ENCODE measurements at regions not wholly inside any gene's neighbourhood (a gene's known extent, or its start where the extent isn't known, plus 50 kb on each side); places are given as distances from the start of the nearest gene placed in this dataset.
"Not testable (repeated sequence)": the region's sequence is repeated elsewhere in the genome, so short reads cannot be mapped to it uniquely, and the experiment has no call there.

- no peak for DNase-seq
Measured at GRCh38 chr5:106116682-106117081, 1554.1 kb downstream of the EFNA5 start.

DNA sequence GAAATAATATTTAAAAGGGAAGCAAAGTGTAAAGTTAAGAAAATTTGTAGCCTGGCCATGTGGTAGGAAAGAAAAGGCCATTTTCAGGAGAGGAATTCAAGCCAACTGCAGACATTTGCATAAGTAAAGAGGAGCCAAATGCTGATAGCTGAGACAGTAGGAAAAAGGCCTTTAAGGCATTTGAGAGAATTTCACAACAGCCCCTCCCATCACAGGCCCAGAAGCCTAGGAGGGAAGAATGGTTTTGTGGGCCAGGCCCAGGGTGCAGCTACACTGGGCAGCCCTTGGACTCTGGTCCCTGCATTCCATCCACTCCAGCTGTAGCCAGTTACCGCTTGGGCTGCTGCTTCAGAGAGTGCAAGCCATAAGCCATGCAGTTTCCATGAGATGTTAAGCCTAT lies 1556.8 kb downstream of the EFNA5 start:
- no peak for DNase-seq

DNA sequence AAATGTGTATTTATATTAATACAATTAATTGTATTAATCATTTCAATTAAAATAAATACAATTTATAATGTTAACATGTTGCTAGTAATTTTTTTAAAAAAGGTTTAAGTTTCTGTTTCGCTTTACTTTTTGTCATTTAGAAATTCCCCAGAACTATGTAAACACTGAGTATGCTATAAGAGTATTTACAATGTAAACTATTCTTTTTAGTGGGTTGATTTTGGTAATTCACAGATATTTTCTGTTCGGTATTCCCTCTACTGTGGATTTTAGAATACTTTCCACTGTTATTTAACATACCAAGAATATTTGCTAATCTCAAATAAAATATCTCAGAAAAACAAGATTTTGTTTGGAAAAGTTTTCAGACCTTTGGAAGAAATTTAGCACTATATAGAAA lies 1564.4 kb downstream of the EFNA5 start:
- no peak for DNase-seq

- no peak for DNase-seq
Measured at GRCh38 chr5:106097340-106097739, 1573.4 kb downstream of the EFNA5 start.

GRCh38 chr5:106094839-106095238 lies 1575.9 kb downstream of the EFNA5 start:
- no peak for DNase-seq

- peak; percentile 54 for DNase-seq
Measured at GRCh38 chr5:106094204-106094607, 1576.5 kb downstream of the EFNA5 start.

- no peak for DNase-seq
Measured at GRCh38 chr5:106093134-106093533, 1577.6 kb downstream of the EFNA5 start.

DNA sequence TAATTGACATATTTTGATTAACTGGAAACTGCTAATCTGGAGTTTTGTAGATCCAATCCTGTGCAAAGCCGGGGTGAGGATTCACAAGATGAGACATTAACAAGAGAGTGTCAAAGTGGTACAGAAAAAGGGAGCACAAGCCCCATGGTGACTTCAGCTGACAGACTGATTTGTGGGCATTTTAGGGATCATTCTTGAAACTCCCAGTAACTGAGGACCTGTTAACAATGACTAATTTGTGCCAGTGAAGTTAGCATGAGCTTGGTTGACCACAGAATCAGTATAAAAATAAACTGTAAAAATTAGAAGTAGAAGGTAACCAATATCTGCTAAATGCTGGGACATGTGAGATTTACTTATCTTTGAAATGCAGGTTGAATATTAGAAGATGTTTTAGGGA lies 1578.3 kb downstream of the EFNA5 start:
- DNase-seq, result no peak

DNA sequence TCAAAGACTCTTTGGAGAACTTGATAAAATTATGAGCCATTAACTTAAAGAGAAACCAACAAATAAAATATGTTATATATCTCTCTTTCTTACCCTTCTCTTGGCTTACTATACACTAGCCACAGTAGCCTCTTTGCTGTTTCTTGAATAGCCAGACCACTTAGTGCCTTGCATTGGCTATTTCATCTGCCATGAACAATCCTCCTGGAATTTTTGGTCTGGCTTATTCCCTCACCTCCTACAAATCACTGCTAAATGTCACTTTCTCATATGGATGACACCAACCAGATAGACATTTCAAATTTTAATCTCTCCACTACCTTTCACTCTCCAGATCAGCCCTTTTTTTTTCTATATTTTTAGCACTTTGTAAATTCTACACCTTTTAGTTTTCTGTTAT lies 1581.7 kb downstream of the EFNA5 start:
- no peak for DNase-seq

- DNase-seq, result no peak
Measured at GRCh38 chr5:106088462-106088861, 1582.3 kb downstream of the EFNA5 start.

- DNase-seq, result no peak
Measured at GRCh38 chr5:106086352-106086751, 1584.4 kb downstream of the EFNA5 start.

GRCh38 chr5:106085556-106085955 lies 1585.2 kb downstream of the EFNA5 start:
- no peak for DNase-seq

GRCh38 chr5:106085136-106085535 lies 1585.6 kb downstream of the EFNA5 start:
- no peak for DNase-seq

DNA sequence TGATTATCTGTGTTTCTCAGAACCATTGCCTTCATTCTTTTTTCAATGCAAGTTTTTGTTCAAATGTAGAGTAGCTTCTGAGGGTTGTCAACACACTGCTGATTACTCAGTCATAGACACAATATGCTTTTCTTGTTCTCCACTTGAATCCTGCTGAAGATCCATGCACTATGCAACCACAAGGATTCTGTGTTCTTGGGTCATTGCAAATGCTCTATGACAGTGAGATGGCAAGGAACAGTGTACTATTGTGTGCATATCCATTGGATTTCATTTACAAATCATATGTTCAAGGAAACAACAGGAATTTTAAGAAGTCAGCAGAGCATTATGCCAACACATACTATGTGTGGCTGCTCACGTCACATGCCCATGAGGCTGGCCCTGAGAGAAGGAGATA lies 1590.2 kb downstream of the EFNA5 start:
- DNase-seq, result no peak

DNA sequence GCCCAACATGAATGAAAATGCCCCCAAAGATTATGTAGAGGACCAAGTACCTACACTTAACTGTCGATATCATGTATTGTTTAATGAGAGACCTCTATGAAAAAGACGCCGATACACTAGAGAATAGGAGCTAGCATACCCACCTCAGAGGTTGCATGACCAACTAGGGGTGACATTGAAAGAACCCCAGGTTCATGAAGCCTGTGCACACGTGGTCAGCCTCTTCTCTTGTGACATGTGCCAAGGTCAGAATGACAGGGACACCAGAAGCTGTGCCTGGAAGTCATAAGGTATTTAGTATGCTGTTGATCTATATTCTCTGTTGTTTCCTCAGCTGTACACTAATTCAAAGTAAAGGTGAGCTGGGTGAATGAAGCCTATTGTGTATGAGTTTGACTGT lies 1594.1 kb downstream of the EFNA5 start:
- DNase-seq, result no peak

- no peak for DNase-seq
Measured at GRCh38 chr5:106072208-106072607, 1598.5 kb downstream of the EFNA5 start.

GRCh38 chr5:106047341-106047740 lies 1623.4 kb downstream of the EFNA5 start:
- DNase-seq, result no peak

GRCh38 chr5:106032069-106032468 lies 1638.7 kb downstream of the EFNA5 start:
- DNase-seq, result not testable (repeated sequence)

GRCh38 chr5:106028314-106028713 lies 1642.4 kb downstream of the EFNA5 start:
- no peak for DNase-seq

DNA sequence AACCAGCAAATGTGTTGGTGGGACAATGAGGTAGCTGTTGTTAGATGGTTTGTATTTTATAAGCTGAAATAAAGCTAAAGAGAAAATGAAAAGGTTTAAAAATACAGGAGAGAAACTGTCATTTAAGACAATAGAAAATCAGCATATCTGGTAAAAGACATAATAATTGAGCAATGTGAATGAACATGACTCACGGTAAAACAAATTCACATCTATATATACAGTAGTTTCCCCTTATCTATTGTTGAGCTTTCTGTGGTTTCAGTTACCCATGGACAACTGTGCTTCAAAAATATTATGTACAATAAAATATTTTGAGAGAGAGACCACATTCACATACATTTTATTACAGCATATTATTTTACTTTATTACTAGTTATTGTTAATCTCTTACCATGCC lies 1649.8 kb downstream of the EFNA5 start:
- DNase-seq, result no peak

DNA sequence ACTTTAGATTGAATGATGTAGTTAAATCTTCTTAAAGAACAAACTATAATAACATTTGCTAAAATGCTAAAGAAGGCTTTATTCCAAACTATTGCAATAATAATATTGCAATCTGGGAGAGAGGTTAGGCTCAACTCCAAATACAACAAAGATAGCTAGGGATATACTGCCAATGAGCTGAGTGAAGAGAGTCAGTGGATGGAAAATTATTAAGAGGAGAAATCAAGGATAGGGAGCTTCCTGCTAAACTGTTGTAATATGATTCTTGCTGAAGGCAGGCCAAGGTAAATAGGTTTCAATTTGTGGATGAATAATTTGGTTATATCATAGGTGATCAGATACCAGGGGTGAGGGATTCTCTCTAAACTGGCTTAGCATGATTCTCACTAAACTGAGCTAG lies 1651.5 kb downstream of the EFNA5 start:
- no peak for DNase-seq

DNA sequence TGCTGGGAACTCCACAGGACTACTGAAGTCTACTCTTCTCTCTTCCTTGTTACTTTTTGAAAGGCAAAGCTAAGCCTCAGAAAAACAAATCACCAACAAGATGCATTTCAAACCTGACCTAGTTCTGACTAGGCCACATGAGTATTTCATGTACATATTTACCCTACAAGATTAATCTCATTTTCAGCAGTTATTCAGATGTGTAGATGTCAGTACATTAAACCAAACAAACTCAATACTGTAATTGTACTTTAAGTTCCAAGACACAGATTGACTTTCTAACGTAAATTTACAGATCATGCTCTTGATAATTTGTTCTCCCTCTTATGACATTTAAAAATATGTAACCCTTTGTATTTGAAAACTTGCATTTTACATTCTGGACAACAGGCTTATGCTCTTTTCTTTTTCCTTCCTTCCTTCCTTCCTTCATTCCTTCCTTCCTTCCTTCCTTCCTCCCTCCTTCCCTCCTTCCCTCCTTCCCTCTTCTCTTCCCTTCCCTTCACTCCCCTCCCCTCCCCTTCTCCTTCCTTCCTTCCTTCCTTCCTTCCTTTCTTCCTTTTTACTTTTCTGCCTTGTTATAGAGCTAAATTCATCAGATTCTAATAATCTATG lies 1653.4 kb downstream of the EFNA5 start:
- no peak for DNase-seq

GRCh38 chr5:106014262-106014661 lies 1656.5 kb downstream of the EFNA5 start:
- no peak for DNase-seq

DNA sequence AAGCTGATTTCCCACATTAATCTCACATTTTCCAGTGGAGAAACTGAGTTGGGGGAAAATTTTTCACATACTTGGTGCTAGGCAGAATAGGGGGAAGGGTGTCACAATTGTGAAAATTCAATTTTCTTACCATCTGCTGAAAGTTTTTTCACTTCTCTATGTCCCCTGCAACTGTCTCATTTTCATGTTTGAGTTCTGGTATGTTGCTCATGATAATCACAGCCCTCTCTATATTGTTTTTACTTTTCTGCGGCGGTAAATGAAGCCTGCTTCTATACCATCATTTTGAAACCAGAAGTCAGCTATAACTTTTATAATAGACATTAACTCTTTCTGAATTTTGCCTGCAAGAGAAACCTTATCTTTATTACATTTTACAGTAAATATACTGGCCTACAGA lies 1664.5 kb downstream of the EFNA5 start:
- no peak for DNase-seq

DNA sequence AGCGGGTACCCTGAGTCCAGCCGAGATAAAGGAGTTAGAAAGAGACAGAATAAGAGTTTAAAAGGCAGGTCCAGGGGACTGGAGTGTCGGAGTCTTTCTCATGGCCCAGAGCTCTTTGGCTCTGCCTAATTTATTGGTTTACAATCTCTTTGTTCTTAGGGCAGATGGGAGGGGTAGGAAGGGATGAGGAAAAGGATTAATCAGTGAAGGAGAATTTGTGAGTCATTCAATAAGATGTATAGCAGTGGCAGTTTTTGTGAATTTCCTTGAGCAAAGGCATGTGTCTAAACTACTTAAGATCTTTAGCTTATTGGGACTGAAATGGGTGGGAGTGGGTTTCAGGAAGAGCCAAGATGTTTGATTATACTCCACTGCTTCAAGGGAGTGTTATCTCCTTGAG lies 1671.7 kb downstream of the EFNA5 start:
- not testable (repeated sequence) for DNase-seq
